HEK293 (cell line): ENCODE measurements at regions not wholly inside any gene's neighbourhood (a gene's known extent, or its start where the extent isn't known, plus 50 kb on each side); places are given as distances from the start of the nearest gene placed in this dataset.

Experiments
- CTCF ChIA-PET: fragments of 350-600 bp; formaldehyde crosslinking; extraction: SDS; loops from one replicate; lab custom pipeline; 2021; ENCODE audit warnings: antibody characterized with exemption; lab: Yijun Ruan, JAX
- POLR2A ChIA-PET: fragments of 300-600 bp; formaldehyde crosslinking; extraction: SDS; loops from one replicate; lab custom pipeline; 2020; ENCODE audit warnings: antibody characterized with exemption, inconsistent platforms; lab: Yijun Ruan, JAX
- H3K27ac ChIP-seq: fragments of 200-500 bp; sonication (Bioruptor generic); 2 replicates; pipeline ENCODE4 v1.5.1; 2014; ENCODE audit warnings: low read depth, low read length, control low read depth, inconsistent platforms; ENCODE audit errors: extremely low read depth
- H3K36me3 ChIP-seq, 2 experiments: fragments of 200-500 bp in 1 of 2; sonication (Bioruptor generic) in 1 of 2; 1 replicate in 1 of 2; 2 replicates in 1 of 2; pipeline ENCODE4 v1.5.1; 2014 to 2017; ENCODE audit warnings: inconsistent platforms in 2 of 2, low read length in 2 of 2; ENCODE audit not compliant: control insufficient read depth in 2 of 2, insufficient read depth in 1 of 2
- H3K4me1 ChIP-seq: fragments of 200-500 bp; sonication (Bioruptor generic); 2 replicates; pipeline ENCODE4 v1.5.1; 2014; ENCODE audit warnings: mild to moderate bottlenecking, low read length, inconsistent platforms; ENCODE audit not compliant: control insufficient read depth, insufficient read depth
- H3K4me3 ChIP-seq: 2 replicates; pipeline ENCODE4 v1.5.1; 2011; ENCODE audit warnings: low read depth, mild to moderate bottlenecking, control low read depth, low read length, moderate library complexity
- H3K9me3 ChIP-seq: fragments of 200-500 bp; sonication (Bioruptor generic); 2 replicates; pipeline ENCODE4 v1.5.1; 2014; ENCODE audit warnings: low read depth, low read length, inconsistent platforms; ENCODE audit not compliant: control insufficient read depth, insufficient read depth
- GLI2 ChIP-seq: fragments of 450-650 bp; formaldehyde crosslinking; IDR thresholded peaks from 2 replicates; pipeline ENCODE4; 2017; ENCODE audit warnings: missing biosample characterization, missing genetic modification characterization, low read depth, borderline replicate concordance
- GLIS2 ChIP-seq: fragments of 450-650 bp; formaldehyde crosslinking; IDR thresholded peaks from 2 replicates; pipeline ENCODE4 v1.5.1; 2016; ENCODE audit warnings: missing biosample characterization, missing genetic modification characterization
- HOXC10 ChIP-seq: sonication (generic); formaldehyde crosslinking; IDR thresholded peaks from 2 replicates; pipeline ENCODE4 v1.8.1; 2023; ENCODE audit warnings: mild to moderate bottlenecking, missing genetic modification reagents
- KLF16 ChIP-seq: fragments of 450-650 bp; formaldehyde crosslinking; IDR thresholded peaks from 2 replicates; pipeline ENCODE4 v1.5.1; 2017; ENCODE audit warnings: missing biosample characterization, missing genetic modification characterization
- KLF7 ChIP-seq: fragments of 450-650 bp; formaldehyde crosslinking; IDR thresholded peaks from 2 replicates; pipeline ENCODE4 v1.5.1; 2016; ENCODE audit warnings: missing biosample characterization, missing genetic modification characterization, borderline replicate concordance
- SETDB1 ChIP-seq: IDR thresholded peaks from one replicate; pipeline ENCODE4 v1.6.1; 2017; ENCODE audit warnings: mild to moderate bottlenecking, low read length, moderate library complexity, mixed read lengths; ENCODE audit not compliant: insufficient read length
- ZEB2 ChIP-seq: fragments of 450-650 bp; formaldehyde crosslinking; IDR thresholded peaks from 2 replicates; pipeline ENCODE4 v1.5.1; 2016; ENCODE audit warnings: missing biosample characterization, missing genetic modification characterization
- ZFP41 ChIP-seq: fragments of 450-650 bp; formaldehyde crosslinking; IDR thresholded peaks from 2 replicates; pipeline ENCODE4 v1.5.1; 2016; ENCODE audit warnings: missing biosample characterization, missing genetic modification characterization, borderline replicate concordance
- ZNF114 ChIP-seq: fragments of 450-650 bp; formaldehyde crosslinking; IDR thresholded peaks from 2 replicates; pipeline ENCODE4 v1.5.0; 2017; ENCODE audit warnings: missing biosample characterization, missing genetic modification characterization
- ZNF248 ChIP-seq: fragments of 450-650 bp; formaldehyde crosslinking; IDR thresholded peaks from 2 replicates; pipeline ENCODE4 v1.5.1; 2017; ENCODE audit warnings: missing biosample characterization, missing genetic modification characterization
- ZNF274 ChIP-seq, 2 experiments: fragments of 200-500 bp in 1 of 2; fragments of 450-650 bp in 1 of 2; sonication (Bioruptor generic) in 1 of 2; formaldehyde crosslinking in 1 of 2; IDR thresholded peaks; 2 replicates each; pipeline versions ENCODE4 v1.5.1 to v1.6.1; 2014 to 2016; ENCODE audit warnings: borderline replicate concordance in 1 of 2, inconsistent platforms in 1 of 2, low read length in 1 of 2, missing biosample characterization in 1 of 2, missing genetic modification characterization in 1 of 2
- ZNF292 ChIP-seq: fragments of 450-650 bp; formaldehyde crosslinking; IDR thresholded peaks from 2 replicates; pipeline ENCODE4 v1.5.1; 2016; ENCODE audit warnings: low read depth, missing biosample characterization, missing genetic modification characterization, borderline replicate concordance
- ZNF311 ChIP-seq: fragments of 450-650 bp; formaldehyde crosslinking; IDR thresholded peaks from 2 replicates; pipeline ENCODE4 v1.5.1; 2017; ENCODE audit warnings: missing biosample characterization, missing genetic modification characterization, borderline replicate concordance
- ZNF335 ChIP-seq: fragments of 450-650 bp; formaldehyde crosslinking; conservative IDR thresholded peaks from 2 replicates; pipeline ENCODE4 v1.5.1; 2016; ENCODE audit warnings: missing biosample characterization, missing genetic modification characterization
- ZNF341 ChIP-seq: fragments of 450-650 bp; formaldehyde crosslinking; IDR thresholded peaks from 2 replicates; pipeline ENCODE4; 2016; ENCODE audit warnings: low read depth, missing biosample characterization, missing genetic modification characterization
- ZNF473 ChIP-seq: fragments of 450-650 bp; formaldehyde crosslinking; IDR thresholded peaks from 2 replicates; pipeline ENCODE4 v1.5.1; 2017; ENCODE audit warnings: missing biosample characterization, missing genetic modification characterization
- ZNF510 ChIP-seq: fragments of 450-650 bp; formaldehyde crosslinking; IDR thresholded peaks from 2 replicates; pipeline ENCODE4 v1.5.1; 2018; ENCODE audit warnings: mild to moderate bottlenecking, missing genetic modification characterization, missing biosample characterization; ENCODE audit not compliant: insufficient replicate concordance
- ZNF549 ChIP-seq: fragments of 450-650 bp; IDR thresholded peaks from 2 replicates; pipeline ENCODE4 v1.5.1; 2018; ENCODE audit warnings: missing biosample characterization, missing genetic modification characterization, mild to moderate bottlenecking, inconsistent platforms, moderate library complexity
- ZNF558 ChIP-seq: fragments of 450-650 bp; formaldehyde crosslinking; IDR thresholded peaks from 2 replicates; pipeline ENCODE4 v1.5.1; 2016; ENCODE audit warnings: missing biosample characterization, missing genetic modification characterization
- ZNF610 ChIP-seq: fragments of 450-650 bp; formaldehyde crosslinking; IDR thresholded peaks from 2 replicates; pipeline ENCODE4 v1.5.1; 2016; ENCODE audit warnings: missing biosample characterization, missing genetic modification characterization, borderline replicate concordance
- ZNF707 ChIP-seq: fragments of 450-650 bp; formaldehyde crosslinking; IDR thresholded peaks from 2 replicates; pipeline ENCODE4 v1.5.1; 2016; ENCODE audit warnings: missing biosample characterization, missing genetic modification characterization
- TF ChIP-seq, protein P1 (sequence below): fragments of 450-650 bp; formaldehyde crosslinking; IDR thresholded peaks from 2 replicates; pipeline ENCODE4 v1.5.1; 2017; ENCODE audit warnings: missing biosample characterization, missing genetic modification characterization
- TF ChIP-seq, protein P2 (sequence below): fragments of 450-650 bp; formaldehyde crosslinking; IDR thresholded peaks from 2 replicates; pipeline ENCODE4 v1.5.1; 2016; ENCODE audit warnings: missing biosample characterization, missing genetic modification characterization

DNA sequence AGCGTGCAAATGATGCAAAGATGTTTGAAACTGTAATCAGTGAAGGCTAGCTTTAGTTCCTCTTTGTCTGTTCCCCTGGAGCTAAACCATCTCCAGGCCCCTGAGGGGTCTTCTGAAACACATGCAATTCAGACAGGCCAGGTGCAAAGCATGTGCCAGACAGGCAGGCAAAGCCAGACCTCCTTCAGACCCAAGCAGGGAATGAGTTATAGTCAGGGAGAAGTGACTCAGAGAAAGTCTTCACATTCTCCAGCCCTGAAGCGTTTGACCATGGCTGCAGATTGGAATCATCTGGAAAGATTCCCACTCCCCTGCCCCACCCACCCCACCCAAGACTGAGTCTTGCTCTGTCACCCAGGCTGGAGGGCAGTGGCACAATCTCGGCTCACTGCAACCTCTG lies 187.0 kb upstream of the ISX start:
- Histone ChIP-seq H3K9me3 (no peaks in the 10 kb centered on the region), H3K36me3 (no peaks in the 10 kb centered on the region), H3K4me1 (no peaks in the 10 kb centered on the region), H3K27ac (no peak overlapping the region), H3K4me3 (no peak overlapping the region)
- TF ChIP-seq ZNF248 = no peak
- no peak for TF ChIP-seq GLI2 (tag by site-specific recombination)
- no peak for TF ChIP-seq HOXC10 (CRISPR knock-in tag)
- TF ChIP-seq ZNF473 (tag by site-specific recombination) = no peak
- TF ChIP-seq, protein P1, sequence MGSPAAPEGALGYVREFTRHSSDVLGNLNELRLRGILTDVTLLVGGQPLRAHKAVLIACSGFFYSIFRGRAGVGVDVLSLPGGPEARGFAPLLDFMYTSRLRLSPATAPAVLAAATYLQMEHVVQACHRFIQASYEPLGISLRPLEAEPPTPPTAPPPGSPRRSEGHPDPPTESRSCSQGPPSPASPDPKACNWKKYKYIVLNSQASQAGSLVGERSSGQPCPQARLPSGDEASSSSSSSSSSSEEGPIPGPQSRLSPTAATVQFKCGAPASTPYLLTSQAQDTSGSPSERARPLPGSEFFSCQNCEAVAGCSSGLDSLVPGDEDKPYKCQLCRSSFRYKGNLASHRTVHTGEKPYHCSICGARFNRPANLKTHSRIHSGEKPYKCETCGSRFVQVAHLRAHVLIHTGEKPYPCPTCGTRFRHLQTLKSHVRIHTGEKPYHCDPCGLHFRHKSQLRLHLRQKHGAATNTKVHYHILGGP = no peak
- TF ChIP-seq ZNF311 (tag by site-specific recombination) = no peak
- TF ChIP-seq ZFP41 (tag by site-specific recombination) = no peak
- no peak for TF ChIP-seq ZNF510 (tag by site-specific recombination)
- TF ChIP-seq, protein P2, sequence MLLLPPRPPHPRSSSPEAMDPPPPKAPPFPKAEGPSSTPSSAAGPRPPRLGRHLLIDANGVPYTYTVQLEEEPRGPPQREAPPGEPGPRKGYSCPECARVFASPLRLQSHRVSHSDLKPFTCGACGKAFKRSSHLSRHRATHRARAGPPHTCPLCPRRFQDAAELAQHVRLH (tag by site-specific recombination) = no peak
- TF ChIP-seq ZNF558 = no peak
- POLR2A ChIA-PET = no interaction called here
- CTCF ChIA-PET = no interaction called here

DNA sequence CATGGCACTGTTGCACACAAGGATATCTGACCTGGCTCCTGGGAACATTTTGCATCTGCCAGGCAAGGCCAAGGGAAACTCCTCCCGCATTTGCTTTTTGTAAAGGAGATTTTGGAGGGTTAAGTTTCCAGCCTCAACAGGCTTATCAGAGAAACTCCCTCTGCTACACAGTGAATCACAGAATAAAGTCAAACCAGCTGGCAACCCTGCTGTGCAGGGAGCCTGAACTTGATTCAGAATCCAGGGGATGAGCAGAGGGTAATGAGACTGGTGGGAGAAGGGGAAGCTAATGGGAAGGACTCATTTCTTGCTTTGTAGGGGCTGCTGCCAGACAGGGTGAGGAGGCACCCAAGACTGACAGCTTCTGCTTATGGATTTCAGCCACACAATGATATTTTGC lies 185.3 kb upstream of the ISX start:
- POLR2A ChIA-PET = no interaction called here
- no peaks in the 10 kb centered on the region for H3K9me3 ChIP-seq
- H3K4me1 ChIP-seq = no peaks in the 10 kb centered on the region
- H3K27ac ChIP-seq = no peak overlapping the region
- no peaks in the 10 kb centered on the region for H3K36me3 ChIP-seq
- H3K4me3 ChIP-seq = no peak overlapping the region
- TF ChIP-seq KLF7 (tag by site-specific recombination) = no peak
- no peak for TF ChIP-seq KLF16 (tag by site-specific recombination)
- TF ChIP-seq ZNF274 (IDR thresholded peaks at IDR 0.05; ENCODE audit: low read length) = no peak
- no peak for TF ChIP-seq ZNF274 (tag by site-specific recombination; IDR thresholded peaks at IDR 0.05; ENCODE audit: borderline replicate concordance)
- no peak for TF ChIP-seq ZNF292 (tag by site-specific recombination)
- CTCF ChIA-PET = interaction anchor here (0.6 kb wide), 1 partner anchor 16 kb away, joined by 4 read pairs; no protein-coding TSS in a partner anchor

DNA sequence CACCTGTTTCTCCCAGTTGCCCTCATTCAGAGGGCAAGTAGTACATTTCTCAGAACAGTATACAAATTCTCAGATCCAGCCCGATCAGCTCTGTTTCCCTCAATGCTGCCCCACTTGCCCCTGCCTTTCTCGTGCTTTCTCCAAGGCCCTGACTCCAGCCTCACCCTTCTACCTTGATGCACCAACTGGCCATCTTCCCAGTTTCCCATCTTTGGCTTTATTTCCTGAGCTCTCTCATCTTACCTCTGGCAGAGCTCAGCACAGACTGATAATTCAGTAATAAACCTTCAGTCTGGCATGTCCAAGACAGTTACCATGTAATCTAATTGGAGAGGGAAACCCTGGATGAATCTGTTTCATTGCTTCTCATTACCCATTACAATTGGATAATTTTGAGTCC lies 184.5 kb upstream of the ISX start:
- CTCF ChIA-PET = interaction anchor here (0.6 kb wide), 1 partner anchor 16 kb away, joined by 4 read pairs; no protein-coding TSS in a partner anchor
- TF ChIP-seq ZNF610 (tag by site-specific recombination) = no peak
- no peak for TF ChIP-seq ZEB2 (tag by site-specific recombination)
- TF ChIP-seq GLIS2 (tag by site-specific recombination) = no peak
- no peak for TF ChIP-seq ZNF335
- TF ChIP-seq ZNF549 = no peak
- TF ChIP-seq ZNF707 (tag by site-specific recombination) = no peak
- TF ChIP-seq SETDB1 = no peak
- TF ChIP-seq ZNF114 (tag by site-specific recombination) = no peak
- no peak for TF ChIP-seq ZNF510 (tag by site-specific recombination)
- TF ChIP-seq ZNF341 (tag by site-specific recombination) = no peak
- Histone ChIP-seq H3K4me3 (no peak overlapping the region), H3K27ac (no peak overlapping the region), H3K9me3 (no peaks in the 10 kb centered on the region), H3K36me3 (no peaks in the 10 kb centered on the region), H3K4me1 (no peaks in the 10 kb centered on the region)
- POLR2A ChIA-PET = no interaction called here
